ENCODE measurements at regions not wholly inside any gene's neighbourhood (a gene's known extent, or its start where the extent isn't known, plus 50 kb on each side); places are given as distances from the start of the nearest gene placed in this dataset.

DNA sequence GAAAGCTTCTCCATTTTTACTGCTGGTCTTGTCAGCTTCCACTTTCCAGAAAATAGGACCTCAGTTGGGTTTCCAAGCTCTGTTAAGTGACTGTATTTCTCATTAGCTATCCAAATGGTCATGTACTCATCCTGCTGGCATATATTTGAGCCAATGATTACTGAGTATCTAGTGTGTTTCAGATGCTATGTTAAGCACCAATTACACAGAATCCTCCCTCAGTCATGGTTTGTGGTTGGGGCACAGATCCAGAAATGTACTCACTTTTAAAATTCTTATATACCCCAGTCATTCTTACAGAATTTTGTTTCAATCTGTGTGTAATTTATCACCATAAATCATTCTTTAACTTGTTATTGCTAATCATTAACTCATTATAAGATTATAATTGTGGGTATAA is 362.3 kb upstream of the MTPN start:
- Histone ChIP-seq H2AFZ (no peak overlapping the region), H3K79me2 (no peaks in the 10 kb centered on the region), H3K4me3 (no peak overlapping the region), H3K4me1 (ENCODE audit: insufficient read depth) (no peaks in the 10 kb centered on the region), H3K27me3 (no peaks in the 10 kb centered on the region), H3K36me3 (replicated peaks; ENCODE audit: insufficient read depth, low read depth) (no peaks in the 10 kb centered on the region), H3K4me2 (no peak overlapping the region), H3K27ac (no peak overlapping the region), H4K20me1 (ENCODE audit: insufficient read depth, poor library complexity, severe bottlenecking) (no peaks in the 10 kb centered on the region), H3K9me3 (ENCODE audit: low read depth) (no peaks in the 10 kb centered on the region), H3K9me2 (replicated peaks; ENCODE audit: insufficient read depth) (no peaks in the 10 kb centered on the region)
- no peak for TF ChIP-seq CTCF (IDR thresholded peaks at IDR 0.05; ENCODE audit: poor library complexity)
- TF ChIP-seq EZH2phosphoT487 (IDR thresholded peaks at IDR 0.05; ENCODE audit: low read depth, severe bottlenecking, unreplicated experiment), result no peak
- TF ChIP-seq EZH2 (IDR thresholded peaks at IDR 0.05; ENCODE audit: borderline replicate concordance), result no peak
- no peak for DNase-seq (ENCODE audit: low spot score)

- no peaks in the 10 kb centered on the region for H4K20me1 ChIP-seq (ENCODE audit: insufficient read depth, poor library complexity, severe bottlenecking)
- H3K27me3 ChIP-seq, result no peaks in the 10 kb centered on the region
- no peak overlapping the region for H2AFZ ChIP-seq
- WGBS (ENCODE audit: low lambda C conversion rate, missing lambda C conversion rate), result 57% methylated on average over 2 of the region's 2 CpGs
- no peaks in the 10 kb centered on the region for H3K9me2 ChIP-seq (replicated peaks; ENCODE audit: insufficient read depth)
- no peak overlapping the region for H3K4me3 ChIP-seq
- no peaks in the 10 kb centered on the region for H3K9me3 ChIP-seq (ENCODE audit: low read depth)
- TF ChIP-seq CTCF (IDR thresholded peaks at IDR 0.05; ENCODE audit: poor library complexity) (no peak), EZH2phosphoT487 (IDR thresholded peaks at IDR 0.05; ENCODE audit: low read depth, severe bottlenecking, unreplicated experiment) (no peak), EZH2 (IDR thresholded peaks at IDR 0.05; ENCODE audit: borderline replicate concordance) (no peak)
- no peaks in the 10 kb centered on the region for H3K36me3 ChIP-seq (replicated peaks; ENCODE audit: insufficient read depth, low read depth)
- no peak for DNase-seq (ENCODE audit: low spot score)
- H3K4me1 ChIP-seq (ENCODE audit: insufficient read depth), result no peaks in the 10 kb centered on the region
- H3K79me2 ChIP-seq, result no peaks in the 10 kb centered on the region
- no peak overlapping the region for H3K27ac ChIP-seq
- H3K4me2 ChIP-seq, result no peak overlapping the region
Measured at GRCh38 chr7:136336932-136337331, 359.8 kb upstream of the MTPN start.

- H3K9me3 ChIP-seq (ENCODE audit: low read depth), result no peaks in the 10 kb centered on the region
- DNase-seq (ENCODE audit: low spot score), result no peak
- H3K79me2 ChIP-seq, result no peaks in the 10 kb centered on the region
- H3K27me3 ChIP-seq, result no peaks in the 10 kb centered on the region
- no peaks in the 10 kb centered on the region for H3K4me1 ChIP-seq (ENCODE audit: insufficient read depth)
- TF ChIP-seq EZH2phosphoT487 (IDR thresholded peaks at IDR 0.05; ENCODE audit: low read depth, severe bottlenecking, unreplicated experiment), result no peak
- no peak for TF ChIP-seq CTCF (IDR thresholded peaks at IDR 0.05; ENCODE audit: poor library complexity)
- no peak for TF ChIP-seq EZH2 (IDR thresholded peaks at IDR 0.05; ENCODE audit: borderline replicate concordance)
- no peak overlapping the region for H2AFZ ChIP-seq
- H3K4me2 ChIP-seq, result no peak overlapping the region
- no peaks in the 10 kb centered on the region for H3K9me2 ChIP-seq (replicated peaks; ENCODE audit: insufficient read depth)
- H3K36me3 ChIP-seq (replicated peaks; ENCODE audit: insufficient read depth, low read depth), result no peaks in the 10 kb centered on the region
- no peaks in the 10 kb centered on the region for H4K20me1 ChIP-seq (ENCODE audit: insufficient read depth, poor library complexity, severe bottlenecking)
- 84% methylated on average over 2 of the region's 2 CpGs for WGBS (ENCODE audit: low lambda C conversion rate, missing lambda C conversion rate)
- H3K4me3 ChIP-seq, result no peak overlapping the region
- H3K27ac ChIP-seq, result no peak overlapping the region
Measured at GRCh38 chr7:136333636-136334035, 356.5 kb upstream of the MTPN start.

DNA sequence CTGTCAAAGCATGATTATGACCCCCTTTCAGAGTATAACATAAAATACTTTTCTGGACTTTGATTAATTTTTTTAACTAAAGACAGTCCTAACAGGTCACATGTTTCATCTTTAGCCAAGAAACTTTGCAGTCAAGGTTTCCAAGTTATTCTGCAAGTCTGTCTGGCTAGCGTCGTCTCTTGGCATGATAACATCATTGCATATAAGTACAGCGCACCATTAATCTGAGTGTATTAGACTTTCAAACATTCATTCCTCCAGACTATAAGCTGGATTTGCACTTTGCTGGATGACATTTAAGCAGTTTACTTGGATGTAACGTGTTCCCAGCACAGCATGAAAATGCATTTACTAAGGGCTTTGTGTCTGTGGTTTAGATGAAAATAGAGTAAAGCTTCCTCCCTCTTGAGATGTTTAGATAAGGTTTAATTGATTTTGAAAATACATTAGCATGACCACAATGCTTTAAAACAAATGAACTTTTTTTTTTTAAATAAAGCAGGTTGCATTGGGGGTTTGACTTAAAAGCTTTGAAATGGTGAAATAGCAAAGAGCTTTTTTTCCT is 349.0 kb upstream of the MTPN start:
- H3K9me3 ChIP-seq (ENCODE audit: low read depth), result no peaks in the 10 kb centered on the region
- DNase-seq (ENCODE audit: low spot score), result no peak
- no peaks in the 10 kb centered on the region for H3K9me2 ChIP-seq (replicated peaks; ENCODE audit: insufficient read depth)
- 45% methylated on average over 4 of the region's 4 CpGs for WGBS (ENCODE audit: low lambda C conversion rate, missing lambda C conversion rate)
- H3K27me3 ChIP-seq, result no peaks in the 10 kb centered on the region
- no peak overlapping the region for H3K4me2 ChIP-seq
- no peak overlapping the region for H3K27ac ChIP-seq
- no peak for TF ChIP-seq EZH2phosphoT487 (IDR thresholded peaks at IDR 0.05; ENCODE audit: low read depth, severe bottlenecking, unreplicated experiment)
- TF ChIP-seq CTCF (IDR thresholded peaks at IDR 0.05; ENCODE audit: poor library complexity), result no peak
- no peak for TF ChIP-seq EZH2 (IDR thresholded peaks at IDR 0.05; ENCODE audit: borderline replicate concordance)
- H3K79me2 ChIP-seq, result no peaks in the 10 kb centered on the region
- no peak overlapping the region for H2AFZ ChIP-seq
- no peaks in the 10 kb centered on the region for H3K36me3 ChIP-seq (replicated peaks; ENCODE audit: insufficient read depth, low read depth)
- H3K4me3 ChIP-seq, result no peak overlapping the region
- H3K4me1 ChIP-seq (ENCODE audit: insufficient read depth), result no peaks in the 10 kb centered on the region
- no peaks in the 10 kb centered on the region for H4K20me1 ChIP-seq (ENCODE audit: insufficient read depth, poor library complexity, severe bottlenecking)
